ENCODE measurements at regions not wholly inside any gene's neighbourhood (a gene's known extent, or its start where the extent isn't known, plus 50 kb on each side); places are given as distances from the start of the nearest gene placed in this dataset.

- peaks cover 7% of the 10 kb centered on the region for H3K4me1 Mint-ChIP-seq
- peak; percentile 64 for DNase-seq (ENCODE audit: low spot score)
- H3K4me3 ChIP-seq = no peak overlapping the region
- H3K4me1 ChIP-seq = peaks cover 4% of the 10 kb centered on the region
- H3K27ac ChIP-seq = peak overlapping the region; percentile 14
- no peaks in the 10 kb centered on the region for H3K9me3 ChIP-seq (ENCODE audit: low read depth)
- TF ChIP-seq EZH2phosphoT487 (IDR thresholded peaks at IDR 0.05) (peak; percentile 33), CTCF (IDR thresholded peaks at IDR 0.05) (no peak)
- H2AFZ ChIP-seq (replicated peaks) = no peak overlapping the region
- H3K9me3 Mint-ChIP-seq = no peaks in the 10 kb centered on the region
- no peak overlapping the region for H3K4me2 ChIP-seq
- H4K20me1 ChIP-seq (ENCODE audit: low read depth) = no peaks in the 10 kb centered on the region
- H3K36me3 Mint-ChIP-seq = no peaks in the 10 kb centered on the region
- no peaks in the 10 kb centered on the region for H3F3A ChIP-seq (ENCODE audit: low read depth)
- H3K27me3 ChIP-seq = no peaks in the 10 kb centered on the region
- H3K79me2 ChIP-seq (ENCODE audit: low read depth) = no peaks in the 10 kb centered on the region
- H3K27me3 Mint-ChIP-seq (ENCODE audit: insufficient read depth, low read depth) = no peaks in the 10 kb centered on the region
- H3K36me3 ChIP-seq = no peaks in the 10 kb centered on the region
- H3K4me3 Mint-ChIP-seq = no peak overlapping the region
- no peak overlapping the region for H3K9ac ChIP-seq
- no peak overlapping the region for H3K27ac Mint-ChIP-seq
These were observed 1434.5 kb upstream of the CDH6 start for GRCh38 chr5:29758986-29759421.

- Mint-ChIP-seq H3K4me3 (no peak overlapping the region), H3K9me3 (no peaks in the 10 kb centered on the region), H3K4me1 (no peaks in the 10 kb centered on the region), H3K36me3 (no peaks in the 10 kb centered on the region), H3K27me3 (ENCODE audit: insufficient read depth, low read depth) (no peaks in the 10 kb centered on the region), H3K27ac (no peak overlapping the region)
- no peaks in the 10 kb centered on the region for H3K27me3 ChIP-seq
- H3F3A ChIP-seq (ENCODE audit: low read depth) = no peaks in the 10 kb centered on the region
- H3K4me3 ChIP-seq = no peak overlapping the region
- H3K36me3 ChIP-seq = no peaks in the 10 kb centered on the region
- no peak overlapping the region for H3K27ac ChIP-seq
- H3K79me2 ChIP-seq (ENCODE audit: low read depth) = no peaks in the 10 kb centered on the region
- no peaks in the 10 kb centered on the region for H3K4me1 ChIP-seq
- no peaks in the 10 kb centered on the region for H4K20me1 ChIP-seq (ENCODE audit: low read depth)
- no peak overlapping the region for H2AFZ ChIP-seq (replicated peaks)
- H3K9ac ChIP-seq = no peak overlapping the region
- no peak overlapping the region for H3K4me2 ChIP-seq
- H3K9me3 ChIP-seq (ENCODE audit: low read depth) = no peaks in the 10 kb centered on the region
- no peak for DNase-seq (ENCODE audit: low spot score)
- no peak for TF ChIP-seq EZH2 (IDR thresholded peaks at IDR 0.05)
- no peak for TF ChIP-seq EZH2phosphoT487 (IDR thresholded peaks at IDR 0.05)
- no peak for TF ChIP-seq CTCF (IDR thresholded peaks at IDR 0.05)
These were observed 1443.0 kb upstream of the CDH6 start for GRCh38 chr5:29750453-29750852.

GRCh38 chr5:29744618-29745017 lies 1448.9 kb upstream of the CDH6 start:
- Histone ChIP-seq H3K4me2 (no peak overlapping the region), H3K4me1 (no peaks in the 10 kb centered on the region), H3F3A (ENCODE audit: low read depth) (no peaks in the 10 kb centered on the region), H3K4me3 (no peak overlapping the region), H3K9ac (no peak overlapping the region), H2AFZ (replicated peaks) (no peak overlapping the region), H3K9me3 (ENCODE audit: low read depth) (no peaks in the 10 kb centered on the region), H3K27ac (no peak overlapping the region), H3K36me3 (no peaks in the 10 kb centered on the region), H3K27me3 (no peaks in the 10 kb centered on the region), H3K79me2 (ENCODE audit: low read depth) (no peaks in the 10 kb centered on the region), H4K20me1 (ENCODE audit: low read depth) (no peaks in the 10 kb centered on the region)
- no peak for DNase-seq (ENCODE audit: low spot score)
- H3K27me3 Mint-ChIP-seq (ENCODE audit: insufficient read depth, low read depth) = no peaks in the 10 kb centered on the region
- no peaks in the 10 kb centered on the region for H3K36me3 Mint-ChIP-seq
- H3K27ac Mint-ChIP-seq = no peak overlapping the region
- H3K4me1 Mint-ChIP-seq = no peaks in the 10 kb centered on the region
- H3K9me3 Mint-ChIP-seq = no peaks in the 10 kb centered on the region
- no peak overlapping the region for H3K4me3 Mint-ChIP-seq
- TF ChIP-seq CTCF (IDR thresholded peaks at IDR 0.05) (no peak), EZH2phosphoT487 (IDR thresholded peaks at IDR 0.05) (no peak), EZH2 (IDR thresholded peaks at IDR 0.05) (no peak)

GRCh38 chr5:29720954-29721353 lies 1472.5 kb upstream of the CDH6 start:
- Histone ChIP-seq H3K9ac (no peak overlapping the region), H3K27me3 (no peaks in the 10 kb centered on the region), H3K4me2 (no peak overlapping the region), H2AFZ (replicated peaks) (no peak overlapping the region), H3K4me3 (no peak overlapping the region), H3K36me3 (no peaks in the 10 kb centered on the region), H3K27ac (no peak overlapping the region), H3F3A (ENCODE audit: low read depth) (no peaks in the 10 kb centered on the region), H3K9me3 (ENCODE audit: low read depth) (no peaks in the 10 kb centered on the region), H4K20me1 (ENCODE audit: low read depth) (no peaks in the 10 kb centered on the region), H3K79me2 (ENCODE audit: low read depth) (no peaks in the 10 kb centered on the region), H3K4me1 (no peaks in the 10 kb centered on the region)
- Mint-ChIP-seq H3K27me3 (ENCODE audit: insufficient read depth, low read depth) (no peaks in the 10 kb centered on the region), H3K9me3 (no peaks in the 10 kb centered on the region), H3K4me1 (no peaks in the 10 kb centered on the region), H3K36me3 (no peaks in the 10 kb centered on the region), H3K27ac (no peak overlapping the region), H3K4me3 (no peak overlapping the region)
- TF ChIP-seq EZH2phosphoT487 (IDR thresholded peaks at IDR 0.05) (no peak), CTCF (IDR thresholded peaks at IDR 0.05) (no peak), EZH2 (IDR thresholded peaks at IDR 0.05) (no peak)
- no peak for DNase-seq (ENCODE audit: low spot score)
